ENCODE measurements at regions not wholly inside any gene's neighbourhood (a gene's known extent, or its start where the extent isn't known, plus 50 kb on each side); places are given as distances from the start of the nearest gene placed in this dataset.

- H3K79me2 ChIP-seq: no peaks in the 10 kb centered on the region
- no peak for DNase-seq (ENCODE audit: low spot score)
- H2AFZ ChIP-seq: no peak overlapping the region
- no peak overlapping the region for H3K4me2 ChIP-seq
- H3K9me2 ChIP-seq (replicated peaks; ENCODE audit: insufficient read depth): no peaks in the 10 kb centered on the region
- no peaks in the 10 kb centered on the region for H3K9me3 ChIP-seq (ENCODE audit: low read depth)
- no peak overlapping the region for H3K4me3 ChIP-seq
- H3K36me3 ChIP-seq (replicated peaks; ENCODE audit: insufficient read depth, low read depth): no peaks in the 10 kb centered on the region
- no peaks in the 10 kb centered on the region for H3K27me3 ChIP-seq
- 80% methylated on average over 3 of the region's 3 CpGs for WGBS (ENCODE audit: low lambda C conversion rate, missing lambda C conversion rate)
- H4K20me1 ChIP-seq (ENCODE audit: insufficient read depth, poor library complexity, severe bottlenecking): no peaks in the 10 kb centered on the region
- no peaks in the 10 kb centered on the region for H3K4me1 ChIP-seq (ENCODE audit: insufficient read depth)
- H3K27ac ChIP-seq: no peak overlapping the region
- no peak for TF ChIP-seq EZH2phosphoT487 (IDR thresholded peaks at IDR 0.05; ENCODE audit: low read depth, severe bottlenecking, unreplicated experiment)
- TF ChIP-seq EZH2 (IDR thresholded peaks at IDR 0.05; ENCODE audit: borderline replicate concordance): no peak
- TF ChIP-seq, protein P1, sequence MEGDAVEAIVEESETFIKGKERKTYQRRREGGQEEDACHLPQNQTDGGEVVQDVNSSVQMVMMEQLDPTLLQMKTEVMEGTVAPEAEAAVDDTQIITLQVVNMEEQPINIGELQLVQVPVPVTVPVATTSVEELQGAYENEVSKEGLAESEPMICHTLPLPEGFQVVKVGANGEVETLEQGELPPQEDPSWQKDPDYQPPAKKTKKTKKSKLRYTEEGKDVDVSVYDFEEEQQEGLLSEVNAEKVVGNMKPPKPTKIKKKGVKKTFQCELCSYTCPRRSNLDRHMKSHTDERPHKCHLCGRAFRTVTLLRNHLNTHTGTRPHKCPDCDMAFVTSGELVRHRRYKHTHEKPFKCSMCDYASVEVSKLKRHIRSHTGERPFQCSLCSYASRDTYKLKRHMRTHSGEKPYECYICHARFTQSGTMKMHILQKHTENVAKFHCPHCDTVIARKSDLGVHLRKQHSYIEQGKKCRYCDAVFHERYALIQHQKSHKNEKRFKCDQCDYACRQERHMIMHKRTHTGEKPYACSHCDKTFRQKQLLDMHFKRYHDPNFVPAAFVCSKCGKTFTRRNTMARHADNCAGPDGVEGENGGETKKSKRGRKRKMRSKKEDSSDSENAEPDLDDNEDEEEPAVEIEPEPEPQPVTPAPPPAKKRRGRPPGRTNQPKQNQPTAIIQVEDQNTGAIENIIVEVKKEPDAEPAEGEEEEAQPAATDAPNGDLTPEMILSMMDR (IDR thresholded peaks at IDR 0.05; ENCODE audit: poor library complexity): no peak
Measured at GRCh38 chr3:168648321-168648720, 552.6 kb upstream of the GOLIM4 start.

- no peaks in the 10 kb centered on the region for H3K79me2 ChIP-seq
- H3K4me2 ChIP-seq: no peak overlapping the region
- H3K36me3 ChIP-seq (replicated peaks; ENCODE audit: insufficient read depth, low read depth): no peaks in the 10 kb centered on the region
- TF ChIP-seq, protein P1 (IDR thresholded peaks at IDR 0.05; ENCODE audit: poor library complexity): no peak
- TF ChIP-seq EZH2 (IDR thresholded peaks at IDR 0.05; ENCODE audit: borderline replicate concordance): no peak
- TF ChIP-seq EZH2phosphoT487 (IDR thresholded peaks at IDR 0.05; ENCODE audit: low read depth, severe bottlenecking, unreplicated experiment): no peak
- no peak for DNase-seq (ENCODE audit: low spot score)
- H3K27me3 ChIP-seq: no peaks in the 10 kb centered on the region
- H3K9me3 ChIP-seq (ENCODE audit: low read depth): no peaks in the 10 kb centered on the region
- no peaks in the 10 kb centered on the region for H4K20me1 ChIP-seq (ENCODE audit: insufficient read depth, poor library complexity, severe bottlenecking)
- no peaks in the 10 kb centered on the region for H3K9me2 ChIP-seq (replicated peaks; ENCODE audit: insufficient read depth)
- H2AFZ ChIP-seq: no peak overlapping the region
- H3K27ac ChIP-seq: no peak overlapping the region
- H3K4me3 ChIP-seq: no peak overlapping the region
- H3K4me1 ChIP-seq (ENCODE audit: insufficient read depth): no peaks in the 10 kb centered on the region
Measured at GRCh38 chr3:168647582-168647981, 551.9 kb upstream of the GOLIM4 start.

- H3K9me3 ChIP-seq (ENCODE audit: low read depth): no peaks in the 10 kb centered on the region
- no peaks in the 10 kb centered on the region for H3K9me2 ChIP-seq (replicated peaks; ENCODE audit: insufficient read depth)
- H3K27ac ChIP-seq: no peak overlapping the region
- no peak overlapping the region for H3K4me2 ChIP-seq
- no peak overlapping the region for H3K4me3 ChIP-seq
- no peak for DNase-seq (ENCODE audit: low spot score)
- no peaks in the 10 kb centered on the region for H4K20me1 ChIP-seq (ENCODE audit: insufficient read depth, poor library complexity, severe bottlenecking)
- H2AFZ ChIP-seq: no peak overlapping the region
- TF ChIP-seq, protein P1 (IDR thresholded peaks at IDR 0.05; ENCODE audit: poor library complexity): no peak
- TF ChIP-seq EZH2phosphoT487 (IDR thresholded peaks at IDR 0.05; ENCODE audit: low read depth, severe bottlenecking, unreplicated experiment) (no peak), EZH2 (IDR thresholded peaks at IDR 0.05; ENCODE audit: borderline replicate concordance) (no peak)
- no peaks in the 10 kb centered on the region for H3K36me3 ChIP-seq (replicated peaks; ENCODE audit: insufficient read depth, low read depth)
- WGBS (ENCODE audit: low lambda C conversion rate, missing lambda C conversion rate): 85% methylated on average over 2 of the region's 2 CpGs
- H3K79me2 ChIP-seq: no peaks in the 10 kb centered on the region
- no peaks in the 10 kb centered on the region for H3K4me1 ChIP-seq (ENCODE audit: insufficient read depth)
- H3K27me3 ChIP-seq: no peaks in the 10 kb centered on the region
Measured at GRCh38 chr3:168645180-168645579, 549.5 kb upstream of the GOLIM4 start.

- Histone ChIP-seq H3K27me3 (no peaks in the 10 kb centered on the region), H3K27ac (no peak overlapping the region), H2AFZ (no peak overlapping the region), H3K9me2 (replicated peaks; ENCODE audit: insufficient read depth) (no peaks in the 10 kb centered on the region), H3K9me3 (ENCODE audit: low read depth) (no peaks in the 10 kb centered on the region), H4K20me1 (ENCODE audit: insufficient read depth, poor library complexity, severe bottlenecking) (no peaks in the 10 kb centered on the region), H3K79me2 (no peaks in the 10 kb centered on the region), H3K4me3 (no peak overlapping the region), H3K36me3 (replicated peaks; ENCODE audit: insufficient read depth, low read depth) (no peaks in the 10 kb centered on the region), H3K4me2 (no peak overlapping the region), H3K4me1 (ENCODE audit: insufficient read depth) (no peaks in the 10 kb centered on the region)
- TF ChIP-seq, protein P1 (IDR thresholded peaks at IDR 0.05; ENCODE audit: poor library complexity): no peak
- no peak for DNase-seq (ENCODE audit: low spot score)
Measured at GRCh38 chr3:168628549-168628948, 532.8 kb upstream of the GOLIM4 start.
